Loucy (cell line): ENCODE measurements at regions not wholly inside any gene's neighbourhood (a gene's known extent, or its start where the extent isn't known, plus 50 kb on each side); places are given as distances from the start of the nearest gene placed in this dataset.

Experiments used
- EZH2phosphoT487 ChIP-seq: fragments of 200-600 bp; IDR thresholded peaks from 2 replicates; pipeline ENCODE4 v1.6.1; 2018; ENCODE audit warnings: antibody characterized with exemption, mild to moderate bottlenecking, moderate library complexity, borderline replicate concordance
- TF ChIP-seq, protein P1 (sequence below): fragments of 200-600 bp; sonication (generic); conservative IDR thresholded peaks from 2 replicates; pipeline ENCODE4 v1.5.1; 2014; ENCODE audit warnings: mild to moderate bottlenecking, antibody characterized with exemption, low read length

DNA sequence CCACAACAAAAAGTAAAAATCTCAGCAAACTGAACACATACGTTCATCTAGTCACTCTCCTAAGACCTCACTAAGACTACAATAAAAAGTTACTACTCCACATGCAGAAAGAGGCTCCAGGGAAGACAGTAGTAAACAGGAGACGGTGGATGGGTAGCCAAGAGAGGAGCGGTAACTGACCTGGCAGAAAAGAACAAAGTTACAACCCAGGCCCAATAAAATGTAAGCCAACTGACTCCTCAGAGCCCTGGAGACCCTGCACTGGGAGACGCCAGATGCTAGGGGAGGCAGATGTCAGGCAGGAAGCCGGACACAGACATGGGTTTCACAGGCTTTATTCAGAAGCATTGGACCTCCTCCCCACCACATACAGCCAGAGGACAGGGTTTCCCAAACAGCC, 181.1 kb upstream of the NFE2L3 start:
- TF ChIP-seq, protein P1, sequence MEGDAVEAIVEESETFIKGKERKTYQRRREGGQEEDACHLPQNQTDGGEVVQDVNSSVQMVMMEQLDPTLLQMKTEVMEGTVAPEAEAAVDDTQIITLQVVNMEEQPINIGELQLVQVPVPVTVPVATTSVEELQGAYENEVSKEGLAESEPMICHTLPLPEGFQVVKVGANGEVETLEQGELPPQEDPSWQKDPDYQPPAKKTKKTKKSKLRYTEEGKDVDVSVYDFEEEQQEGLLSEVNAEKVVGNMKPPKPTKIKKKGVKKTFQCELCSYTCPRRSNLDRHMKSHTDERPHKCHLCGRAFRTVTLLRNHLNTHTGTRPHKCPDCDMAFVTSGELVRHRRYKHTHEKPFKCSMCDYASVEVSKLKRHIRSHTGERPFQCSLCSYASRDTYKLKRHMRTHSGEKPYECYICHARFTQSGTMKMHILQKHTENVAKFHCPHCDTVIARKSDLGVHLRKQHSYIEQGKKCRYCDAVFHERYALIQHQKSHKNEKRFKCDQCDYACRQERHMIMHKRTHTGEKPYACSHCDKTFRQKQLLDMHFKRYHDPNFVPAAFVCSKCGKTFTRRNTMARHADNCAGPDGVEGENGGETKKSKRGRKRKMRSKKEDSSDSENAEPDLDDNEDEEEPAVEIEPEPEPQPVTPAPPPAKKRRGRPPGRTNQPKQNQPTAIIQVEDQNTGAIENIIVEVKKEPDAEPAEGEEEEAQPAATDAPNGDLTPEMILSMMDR = no peak
- TF ChIP-seq EZH2phosphoT487 = no peak
